Central memory CD8-positive, alpha-beta T cell (primary cell): ENCODE measurements at regions not wholly inside any gene's neighbourhood (a gene's known extent, or its start where the extent isn't known, plus 50 kb on each side); places are given as distances from the start of the nearest gene placed in this dataset.

Source experiments
- ATAC-seq: fragments of 150-1000 bp; cut with Tn5 transposase; replicated peaks from 2 replicates; pipeline ENCODE4 v1.10.0; 2022; ENCODE audit warnings: mild to moderate bottlenecking, moderate FRiP score, moderate number of reproducible peaks; ENCODE audit not compliant: poor library complexity, severe bottlenecking; ENCODE audit errors: extremely low read depth
- DNase-seq, 2 donors: peaks; one replicate each; pipeline ENCODE4 v3.0.0; 2021; ENCODE audit warnings: low spot score in 2 of 2
- H3K27ac Mint-ChIP-seq: one replicate; pipeline ENCODE4 v1.8.0; 2022; ENCODE audit warnings: low read depth, mild to moderate bottlenecking, moderate library complexity, mixed read lengths
- H3K27me3 Mint-ChIP-seq: one replicate; pipeline ENCODE4 v1.8.0; 2022; ENCODE audit warnings: mixed read lengths
- H3K36me3 Mint-ChIP-seq: one replicate; pipeline ENCODE4 v1.8.0; 2022; ENCODE audit warnings: mild to moderate bottlenecking, moderate library complexity, mixed read lengths; ENCODE audit not compliant: insufficient read depth
- H3K4me1 Mint-ChIP-seq: one replicate; pipeline ENCODE4 v1.8.0; 2022; ENCODE audit warnings: mixed read lengths
- H3K4me3 Mint-ChIP-seq: one replicate; pipeline ENCODE4 v1.8.0; 2022; ENCODE audit warnings: mild to moderate bottlenecking, moderate library complexity, mixed read lengths
- H3K9me3 Mint-ChIP-seq: one replicate; pipeline ENCODE4 v1.8.0; 2022; ENCODE audit warnings: mixed read lengths

DNA sequence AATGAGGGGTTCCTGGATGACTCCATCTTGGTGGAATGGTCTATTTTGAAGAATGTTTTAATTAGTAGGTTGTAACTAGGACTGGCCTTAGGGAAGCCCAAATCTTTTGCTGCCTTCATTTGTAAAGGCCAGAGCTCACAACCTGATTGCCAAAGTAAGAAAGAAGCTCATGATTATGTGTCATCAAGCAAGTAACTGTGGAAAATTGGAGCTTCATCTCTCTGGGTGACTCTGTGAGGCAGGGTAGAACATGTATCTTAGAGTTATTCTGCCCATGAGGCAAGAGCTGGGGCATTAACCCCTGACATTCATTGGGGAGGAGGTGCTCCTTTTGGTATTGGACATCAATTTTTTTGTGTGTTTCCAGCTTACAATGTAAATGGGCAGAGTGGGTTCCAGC is 273.9 kb upstream of the JAG1 start:
- no peak overlapping the region for H3K4me3 Mint-ChIP-seq
- no peaks in the 10 kb centered on the region for H3K27me3 Mint-ChIP-seq
- no peak overlapping the region for H3K27ac Mint-ChIP-seq
- H3K36me3 Mint-ChIP-seq: no peaks in the 10 kb centered on the region
- H3K9me3 Mint-ChIP-seq: peaks cover 6% of the 10 kb centered on the region
- H3K4me1 Mint-ChIP-seq: no peaks in the 10 kb centered on the region
- no peak for DNase-seq
- no peak for ATAC-seq

DNA sequence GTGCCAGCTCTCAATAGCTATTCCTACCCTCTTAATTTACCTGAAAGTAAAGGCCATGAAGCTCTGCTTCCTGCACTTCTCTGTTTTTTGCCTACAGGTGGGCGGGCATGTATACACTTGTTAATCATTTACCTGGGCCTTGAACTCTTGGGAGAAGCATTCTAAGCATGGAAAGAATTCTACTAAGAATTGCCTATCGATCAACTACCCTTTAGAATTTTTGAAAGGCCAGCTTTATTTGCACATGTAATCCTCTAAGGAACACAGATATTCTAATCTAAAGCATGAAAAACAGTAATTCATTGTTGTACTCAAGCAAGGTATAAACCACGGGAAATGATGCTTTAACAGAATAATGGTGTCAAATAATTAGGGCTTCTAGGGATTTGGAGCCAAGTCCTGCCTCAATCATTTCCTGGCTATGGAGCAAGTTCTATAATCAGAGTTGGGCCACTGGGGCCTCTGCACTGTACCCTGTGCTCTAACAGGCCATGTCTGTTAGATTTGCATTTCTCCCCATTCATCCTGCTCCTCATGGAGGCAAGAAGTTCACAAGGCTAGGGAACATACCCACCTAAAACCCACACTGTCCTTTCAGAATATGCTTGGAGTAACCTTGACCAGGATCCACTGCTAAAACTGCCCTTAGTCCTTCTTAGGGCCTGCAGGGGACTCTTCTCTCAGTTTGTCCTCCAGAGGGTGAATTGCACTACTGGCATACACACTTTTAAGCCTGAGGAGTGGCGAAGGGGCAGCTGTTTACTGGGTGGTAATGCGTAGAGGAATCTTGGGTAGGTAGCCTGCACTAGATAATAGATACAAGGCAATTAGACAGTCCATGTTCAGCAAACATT is 276.4 kb upstream of the JAG1 start:
- H3K36me3 Mint-ChIP-seq: no peaks in the 10 kb centered on the region
- DNase-seq: no peak
- no peak overlapping the region for H3K27ac Mint-ChIP-seq
- H3K4me3 Mint-ChIP-seq: no peak overlapping the region
- H3K27me3 Mint-ChIP-seq: no peaks in the 10 kb centered on the region
- ATAC-seq: no peak
- H3K9me3 Mint-ChIP-seq: peaks cover 6% of the 10 kb centered on the region
- no peaks in the 10 kb centered on the region for H3K4me1 Mint-ChIP-seq

- H3K4me1 Mint-ChIP-seq: no peaks in the 10 kb centered on the region
- H3K4me3 Mint-ChIP-seq: no peak overlapping the region
- no peaks in the 10 kb centered on the region for H3K27me3 Mint-ChIP-seq
- no peak overlapping the region for H3K27ac Mint-ChIP-seq
- ATAC-seq (no peak), DNase-seq (no peak)
- no peaks in the 10 kb centered on the region for H3K36me3 Mint-ChIP-seq
- peaks cover 6% of the 10 kb centered on the region for H3K9me3 Mint-ChIP-seq
Observed at GRCh38 chr20:10951216-10951615, 277.4 kb upstream of the JAG1 start.

- ATAC-seq (no peak), DNase-seq (no peak)
- H3K4me3 Mint-ChIP-seq: no peak overlapping the region
- H3K27me3 Mint-ChIP-seq: no peaks in the 10 kb centered on the region
- no peak overlapping the region for H3K27ac Mint-ChIP-seq
- no peaks in the 10 kb centered on the region for H3K4me1 Mint-ChIP-seq
- H3K36me3 Mint-ChIP-seq: no peaks in the 10 kb centered on the region
- H3K9me3 Mint-ChIP-seq: peaks cover 2% of the 10 kb centered on the region
Observed at GRCh38 chr20:10951904-10952303, 278.1 kb upstream of the JAG1 start.

- H3K4me3 Mint-ChIP-seq: no peak overlapping the region
- ATAC-seq (no peak), DNase-seq (no peak)
- H3K4me1 Mint-ChIP-seq: no peaks in the 10 kb centered on the region
- H3K27me3 Mint-ChIP-seq: no peaks in the 10 kb centered on the region
- H3K9me3 Mint-ChIP-seq: no peaks in the 10 kb centered on the region
- H3K36me3 Mint-ChIP-seq: no peaks in the 10 kb centered on the region
- H3K27ac Mint-ChIP-seq: no peak overlapping the region
Observed at GRCh38 chr20:10953437-10953836, 279.6 kb upstream of the JAG1 start.

DNA sequence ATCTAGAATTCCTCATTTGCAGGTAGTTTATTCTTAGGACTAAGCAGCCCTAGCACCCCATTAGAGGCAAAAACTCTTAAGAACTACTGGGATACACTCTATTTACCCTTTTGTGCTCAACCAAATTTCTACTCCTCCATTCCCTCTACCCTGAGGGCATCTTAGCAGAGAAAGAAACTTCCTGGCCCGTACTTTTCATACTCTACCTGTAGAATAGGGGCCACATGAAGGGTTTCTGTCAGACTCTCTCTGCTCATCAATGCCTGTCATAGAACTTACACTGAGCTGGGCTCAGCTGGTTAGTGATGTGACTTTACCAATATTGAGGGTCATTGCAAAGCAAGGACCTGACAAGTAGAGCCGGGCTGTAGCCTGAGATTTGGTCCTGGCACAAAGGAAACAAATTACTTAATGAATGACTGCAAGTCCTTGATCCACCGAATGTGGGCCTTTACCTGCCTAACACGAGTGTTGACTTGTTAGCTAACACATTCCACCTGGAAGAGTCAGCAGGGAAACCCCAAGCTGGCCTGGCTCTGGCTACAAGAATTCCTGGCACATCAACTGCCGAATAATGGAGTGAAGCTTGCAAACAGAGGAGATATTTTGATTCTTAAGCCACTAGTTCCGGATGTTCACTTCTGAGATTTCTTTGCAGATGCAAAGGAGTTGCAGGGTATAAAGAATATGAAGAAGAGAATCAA is 280.5 kb upstream of the JAG1 start:
- Mint-ChIP-seq H3K9me3 (no peaks in the 10 kb centered on the region), H3K27me3 (no peaks in the 10 kb centered on the region), H3K27ac (no peak overlapping the region), H3K4me1 (no peaks in the 10 kb centered on the region), H3K4me3 (no peak overlapping the region), H3K36me3 (no peaks in the 10 kb centered on the region)
- DNase-seq (no peak), ATAC-seq (no peak)

GRCh38 chr20:10954908-10955580 is 281.2 kb upstream of the JAG1 start:
- no peak for DNase-seq
- Mint-ChIP-seq H3K4me3 (no peak overlapping the region), H3K9me3 (no peaks in the 10 kb centered on the region), H3K27me3 (no peaks in the 10 kb centered on the region), H3K27ac (no peak overlapping the region), H3K36me3 (no peaks in the 10 kb centered on the region), H3K4me1 (no peaks in the 10 kb centered on the region)
- ATAC-seq: no peak

GRCh38 chr20:10958279-10958678 is 284.5 kb upstream of the JAG1 start:
- no peak overlapping the region for H3K4me3 Mint-ChIP-seq
- no peaks in the 10 kb centered on the region for H3K27me3 Mint-ChIP-seq
- no peaks in the 10 kb centered on the region for H3K4me1 Mint-ChIP-seq
- no peak for ATAC-seq
- no peak for DNase-seq
- no peaks in the 10 kb centered on the region for H3K36me3 Mint-ChIP-seq
- no peaks in the 10 kb centered on the region for H3K9me3 Mint-ChIP-seq
- no peak overlapping the region for H3K27ac Mint-ChIP-seq

- H3K4me1 Mint-ChIP-seq: no peaks in the 10 kb centered on the region
- H3K9me3 Mint-ChIP-seq: no peaks in the 10 kb centered on the region
- H3K27me3 Mint-ChIP-seq: no peaks in the 10 kb centered on the region
- H3K27ac Mint-ChIP-seq: no peak overlapping the region
- ATAC-seq (no peak), DNase-seq (no peak)
- H3K4me3 Mint-ChIP-seq: no peak overlapping the region
- no peaks in the 10 kb centered on the region for H3K36me3 Mint-ChIP-seq
Observed at GRCh38 chr20:10960416-10960815, 286.6 kb upstream of the JAG1 start.

DNA sequence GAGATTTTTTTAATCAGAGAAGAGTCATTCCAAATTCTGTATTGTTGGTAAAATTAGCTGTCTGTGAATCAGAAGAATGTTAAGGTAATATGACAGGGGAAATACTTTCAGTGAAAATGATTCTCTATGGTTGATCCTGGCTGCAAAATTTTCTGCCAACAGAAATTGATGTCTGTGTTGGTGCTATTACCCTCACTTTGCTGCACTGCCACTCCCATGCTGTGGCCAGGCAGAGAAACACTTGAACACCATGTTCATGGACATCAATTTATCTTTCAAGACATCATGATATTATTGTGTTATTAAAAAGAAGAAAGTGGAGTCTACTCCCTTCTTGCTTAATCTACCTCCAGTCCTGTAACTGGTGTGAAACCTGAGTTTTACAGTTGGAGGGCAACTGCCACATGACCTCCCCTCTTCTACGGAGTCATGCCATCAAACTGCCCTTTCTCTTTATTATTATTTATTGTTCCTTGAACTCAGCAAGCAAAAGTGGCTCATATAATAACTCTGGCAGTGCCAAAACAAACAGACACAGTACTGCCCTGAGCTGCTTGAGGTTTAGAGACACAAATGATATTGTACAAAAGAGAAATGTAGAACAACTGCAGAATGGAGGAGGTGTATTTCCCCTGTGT is 288.0 kb upstream of the JAG1 start:
- no peak overlapping the region for H3K27ac Mint-ChIP-seq
- no peaks in the 10 kb centered on the region for H3K27me3 Mint-ChIP-seq
- H3K36me3 Mint-ChIP-seq: no peaks in the 10 kb centered on the region
- H3K9me3 Mint-ChIP-seq: no peaks in the 10 kb centered on the region
- ATAC-seq (no peak), DNase-seq (no peak)
- H3K4me3 Mint-ChIP-seq: no peak overlapping the region
- no peaks in the 10 kb centered on the region for H3K4me1 Mint-ChIP-seq

DNA sequence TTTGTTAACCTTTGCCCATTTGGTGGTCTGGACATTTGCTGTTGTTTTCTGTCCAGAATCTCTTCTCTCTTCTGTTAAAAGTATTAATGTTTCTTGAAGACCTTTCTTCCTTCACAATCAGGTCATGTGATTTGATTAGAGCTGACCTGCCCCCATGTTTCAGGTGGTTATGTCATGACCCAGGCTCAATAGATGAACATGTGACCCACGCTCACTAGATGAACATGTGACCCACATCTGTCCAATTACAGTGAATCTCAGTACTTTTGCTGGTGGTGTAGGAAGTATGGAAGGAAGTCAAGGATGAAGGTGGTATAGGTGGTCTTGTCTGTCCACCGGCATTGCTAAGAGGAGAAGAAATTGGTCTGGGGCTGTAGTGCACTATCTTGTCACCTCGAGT is 289.1 kb upstream of the JAG1 start:
- ATAC-seq: no peak
- Mint-ChIP-seq H3K27me3 (no peaks in the 10 kb centered on the region), H3K36me3 (no peaks in the 10 kb centered on the region), H3K4me3 (no peak overlapping the region), H3K9me3 (no peaks in the 10 kb centered on the region), H3K27ac (no peak overlapping the region), H3K4me1 (no peaks in the 10 kb centered on the region)
- DNase-seq: no peak

DNA sequence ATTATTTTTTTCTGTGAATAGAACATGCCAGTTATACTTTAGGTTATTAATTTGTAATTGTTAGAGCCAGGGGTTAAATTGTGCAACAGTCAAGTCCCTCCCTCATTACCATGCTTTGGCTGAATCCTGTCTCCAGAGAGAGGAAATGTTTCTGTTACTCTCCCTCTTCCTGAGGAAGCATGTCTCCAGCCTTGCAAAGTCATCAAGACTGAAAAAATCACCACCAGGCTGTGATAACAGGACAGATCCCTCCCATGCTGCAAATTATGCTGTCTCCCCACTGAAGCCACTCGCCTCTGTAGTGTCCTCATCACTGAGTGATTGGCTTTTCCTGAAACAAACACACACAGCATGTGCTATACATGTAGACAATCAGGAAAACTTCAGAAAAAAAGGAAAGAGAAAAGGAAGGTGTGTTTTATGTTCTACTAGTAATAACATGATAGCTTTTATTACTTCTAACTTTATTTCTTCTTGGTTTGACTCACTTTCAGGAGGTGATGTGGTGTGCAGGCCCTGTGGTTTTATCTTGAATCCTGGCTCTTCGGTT is 290.0 kb upstream of the JAG1 start:
- H3K4me3 Mint-ChIP-seq: no peak overlapping the region
- H3K36me3 Mint-ChIP-seq: no peaks in the 10 kb centered on the region
- DNase-seq (no peak), ATAC-seq (no peak)
- no peaks in the 10 kb centered on the region for H3K27me3 Mint-ChIP-seq
- no peaks in the 10 kb centered on the region for H3K9me3 Mint-ChIP-seq
- H3K27ac Mint-ChIP-seq: no peak overlapping the region
- H3K4me1 Mint-ChIP-seq: no peaks in the 10 kb centered on the region
